Lung (tissue), 11 donors: ENCODE measurements at regions not wholly inside any gene's neighbourhood (a gene's known extent, or its start where the extent isn't known, plus 50 kb on each side); places are given as distances from the start of the nearest gene placed in this dataset.

Source experiments
- ATAC-seq: fragments of 200-7000 bp; cut with Tn5 transposase; one replicate; pipeline ENCODE4 v1.9.1; 2020; ENCODE audit warnings: moderate number of reproducible peaks; ENCODE audit not compliant: insufficient read depth, low FRiP score
- DNase-seq, 3 donors: peaks; one replicate each; pipeline ENCODE4 v3.0.0-alpha.2; 2013 to 2017
- H3K27ac ChIP-seq, 2 donors: one replicate each; pipeline ENCODE4 v1.5.1; 2013; ENCODE audit warnings: mild to moderate bottlenecking in 2 of 2, moderate library complexity in 2 of 2, control low read depth in 1 of 2, inconsistent platforms in 1 of 2, low read depth in 1 of 2, low read length in 1 of 2
- H3K27me3 ChIP-seq, 3 donors: one replicate each; pipeline ENCODE4 v1.5.1; 2013; ENCODE audit warnings: low read length in 2 of 3; ENCODE audit not compliant: control insufficient read depth in 3 of 3, insufficient read depth in 3 of 3
- H3K36me3 ChIP-seq, 4 donors: one replicate each; pipeline ENCODE4 v1.5.1; 2013; ENCODE audit warnings: low read length in 4 of 4, mild to moderate bottlenecking in 1 of 4, moderate library complexity in 1 of 4; ENCODE audit not compliant: control insufficient read depth in 4 of 4, insufficient read depth in 4 of 4
- H3K4me1 ChIP-seq, 5 donors: one replicate each; pipeline ENCODE4 v1.5.1; 2013; ENCODE audit warnings: low read length in 5 of 5, mild to moderate bottlenecking in 2 of 5, moderate library complexity in 1 of 5; ENCODE audit not compliant: control insufficient read depth in 5 of 5, insufficient read depth in 5 of 5
- H3K4me3 ChIP-seq: one replicate; pipeline ENCODE4 v1.5.1; 2013; ENCODE audit warnings: mild to moderate bottlenecking, control low read depth, moderate library complexity
- H3K9ac ChIP-seq, 2 donors: one replicate each; pipeline ENCODE4 v1.5.1; 2013; ENCODE audit warnings: low read length in 2 of 2, control low read depth in 1 of 2; ENCODE audit not compliant: insufficient read depth in 1 of 2
- H3K9me3 ChIP-seq, 4 donors: one replicate each; pipeline ENCODE4 v1.5.1; 2013; ENCODE audit warnings: low read length in 3 of 4, mild to moderate bottlenecking in 1 of 4, moderate library complexity in 1 of 4; ENCODE audit not compliant: control insufficient read depth in 4 of 4, insufficient read depth in 3 of 4
- CTCF ChIP-seq: IDR thresholded peaks from 2 replicates; pipeline ENCODE4 v1.5.1; 2012; ENCODE audit warnings: mild to moderate bottlenecking; ENCODE audit errors: control extremely low read depth, extremely low read depth
- WGBS, 2 donors: extraction: QIAGEN DNeasy Blood & Tissue Kit; methylation state at CpG; one replicate each; pipeline ENCODE4 v1.1.7; 2013; 5-methylcytosine and 5-hydroxymethylcytosine counted together
- donor health status: control.
- donor health status: control.
- donor health status: Bipolar disorder and iron deficiency.
- donor health status: healthy.
- donor health status: DM: yes; HTN: yes; CAD: no.

- 43 to 72% methylated on average over 2 of the region's 2 CpGs for WGBS, 2 donors
- ATAC-seq (peak; percentile 31), DNase-seq (peak in 1 of 3 donors; percentile 4)
- Histone ChIP-seq H3K9ac (no peak overlapping the region), H3K9me3 (no peaks in the 10 kb centered on the region), H3K27me3 (no peaks in the 10 kb centered on the region), H3K36me3 (no peaks in the 10 kb centered on the region), H3K27ac (no peak overlapping the region), H3K4me3 (no peak overlapping the region), H3K4me1 (peaks cover 0 to 2% (median 0%) of the 10 kb centered on the region in 5 donors)
- no peak for TF ChIP-seq CTCF
Measured at GRCh38 chr9:79868567-79869189, 296.9 kb downstream of the TLE4 start.

GRCh38 chr9:79862921-79863890 is 291.4 kb downstream of the TLE4 start:
- WGBS, 2 donors = 94 to 97% methylated on average over 32 of the region's 32 CpGs
- Histone ChIP-seq H3K9me3 (no peaks in the 10 kb centered on the region), H3K4me1 (peaks cover 0 to 3% (median 0%) of the 10 kb centered on the region in 5 donors), H3K27me3 (no peaks in the 10 kb centered on the region), H3K4me3 (no peak overlapping the region), H3K27ac (no peak overlapping the region), H3K36me3 (no peaks in the 10 kb centered on the region), H3K9ac (no peak overlapping the region)
- no peak for DNase-seq
- TF ChIP-seq CTCF = no peak
- no peak for ATAC-seq

DNA sequence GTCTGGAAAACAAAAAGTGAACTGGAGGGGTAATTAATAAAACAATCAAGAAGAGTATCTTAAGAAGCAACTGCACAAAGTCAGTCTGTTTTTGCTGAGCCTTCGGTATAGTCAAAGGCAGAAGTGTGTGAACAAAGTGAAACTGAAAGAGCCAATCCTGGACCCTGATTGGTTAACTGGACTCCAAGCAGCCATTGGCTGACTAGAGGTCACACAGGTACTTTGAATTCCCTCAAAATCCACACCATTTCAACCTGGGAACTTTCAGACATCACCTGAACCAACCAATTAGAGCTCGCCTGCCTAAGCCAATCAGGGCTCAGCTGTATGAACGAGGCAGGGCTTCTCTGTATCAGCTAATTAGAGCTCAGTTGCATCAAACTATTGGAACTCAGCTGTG is 286.7 kb downstream of the TLE4 start:
- no peak overlapping the region for H3K4me3 ChIP-seq
- ATAC-seq = no peak

More for the DNA sequence above, 286.7 kb downstream of the TLE4 start:
- H3K27ac ChIP-seq = no peak overlapping the region
- H3K9ac ChIP-seq = no peak overlapping the region
- peaks cover 0 to 3% (median 0%) of the 10 kb centered on the region in 5 donors for H3K4me1 ChIP-seq
- no peaks in the 10 kb centered on the region for H3K9me3 ChIP-seq
- H3K27me3 ChIP-seq = no peaks in the 10 kb centered on the region
- no peaks in the 10 kb centered on the region for H3K36me3 ChIP-seq
- WGBS, 2 donors = 85% methylated on average over 3 of the region's 3 CpGs
- DNase-seq = no peak
- TF ChIP-seq CTCF = no peak
